ENCODE measurements at regions not wholly inside any gene's neighbourhood (a gene's known extent, or its start where the extent isn't known, plus 50 kb on each side); places are given as distances from the start of the nearest gene placed in this dataset.

DNA sequence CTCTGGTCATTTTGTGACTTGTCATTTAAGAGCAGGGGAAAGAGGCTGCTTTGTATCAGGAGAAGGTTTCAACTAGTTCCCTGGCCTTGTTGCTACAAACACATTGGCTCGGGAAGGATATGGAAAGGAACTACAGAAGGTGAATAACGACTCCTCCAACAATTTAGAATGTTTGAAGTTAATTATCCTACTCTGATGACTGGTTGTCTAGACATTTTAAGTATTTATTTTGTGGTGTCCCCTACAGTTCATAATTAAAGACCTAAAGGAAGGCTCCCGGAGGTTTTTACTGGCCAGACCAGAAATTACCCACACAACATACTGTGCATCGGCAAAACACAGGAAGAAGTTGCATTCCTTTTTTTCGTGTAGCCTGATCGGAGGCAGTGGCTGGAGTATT is 515.8 kb upstream of the SALL1 start:
- TF ChIP-seq, protein P1, sequence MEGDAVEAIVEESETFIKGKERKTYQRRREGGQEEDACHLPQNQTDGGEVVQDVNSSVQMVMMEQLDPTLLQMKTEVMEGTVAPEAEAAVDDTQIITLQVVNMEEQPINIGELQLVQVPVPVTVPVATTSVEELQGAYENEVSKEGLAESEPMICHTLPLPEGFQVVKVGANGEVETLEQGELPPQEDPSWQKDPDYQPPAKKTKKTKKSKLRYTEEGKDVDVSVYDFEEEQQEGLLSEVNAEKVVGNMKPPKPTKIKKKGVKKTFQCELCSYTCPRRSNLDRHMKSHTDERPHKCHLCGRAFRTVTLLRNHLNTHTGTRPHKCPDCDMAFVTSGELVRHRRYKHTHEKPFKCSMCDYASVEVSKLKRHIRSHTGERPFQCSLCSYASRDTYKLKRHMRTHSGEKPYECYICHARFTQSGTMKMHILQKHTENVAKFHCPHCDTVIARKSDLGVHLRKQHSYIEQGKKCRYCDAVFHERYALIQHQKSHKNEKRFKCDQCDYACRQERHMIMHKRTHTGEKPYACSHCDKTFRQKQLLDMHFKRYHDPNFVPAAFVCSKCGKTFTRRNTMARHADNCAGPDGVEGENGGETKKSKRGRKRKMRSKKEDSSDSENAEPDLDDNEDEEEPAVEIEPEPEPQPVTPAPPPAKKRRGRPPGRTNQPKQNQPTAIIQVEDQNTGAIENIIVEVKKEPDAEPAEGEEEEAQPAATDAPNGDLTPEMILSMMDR (IDR thresholded peaks at IDR 0.05): no peak
- no peak for TF ChIP-seq POLR2A (IDR thresholded peaks at IDR 0.05)
- no peak for TF ChIP-seq EP300 (IDR thresholded peaks at IDR 0.05; ENCODE audit: low read depth)

All from transverse colon (tissue), 3 donors.